ENCODE measurements at regions not wholly inside any gene's neighbourhood (a gene's known extent, or its start where the extent isn't known, plus 50 kb on each side); places are given as distances from the start of the nearest gene placed in this dataset.

- intact Hi-C loops (cut with micrococcal nuclease), result no loop called here
These were observed 91.7 kb upstream of the MAP3K4 start for GRCh38 chr6:160899671-160900430.

GRCh38 chr6:160911949-160912348 is 79.6 kb upstream of the MAP3K4 start:
- intact Hi-C loops (cut with micrococcal nuclease), result no loop called here

DNA sequence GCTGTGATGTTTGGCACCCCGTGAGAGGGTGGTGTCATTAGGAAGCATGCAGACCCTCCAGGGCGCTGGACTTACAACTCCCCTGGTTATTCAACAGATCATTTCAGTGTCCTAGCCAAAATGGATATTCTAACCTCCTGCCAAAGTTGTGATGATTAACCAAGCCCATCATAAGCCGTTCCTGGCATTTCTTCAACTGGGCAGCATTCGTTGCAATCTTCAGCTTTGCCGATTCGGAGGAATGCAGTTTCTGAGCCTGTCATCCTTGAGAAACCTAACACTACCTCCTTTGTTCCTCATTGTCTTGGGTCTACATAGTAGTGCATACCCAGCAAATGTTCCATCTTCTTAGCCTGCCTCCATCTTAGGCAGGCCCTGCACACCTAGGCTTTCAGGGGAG is 79.2 kb upstream of the MAP3K4 start:
- intact Hi-C loops (cut with micrococcal nuclease), result no loop called here

DNA sequence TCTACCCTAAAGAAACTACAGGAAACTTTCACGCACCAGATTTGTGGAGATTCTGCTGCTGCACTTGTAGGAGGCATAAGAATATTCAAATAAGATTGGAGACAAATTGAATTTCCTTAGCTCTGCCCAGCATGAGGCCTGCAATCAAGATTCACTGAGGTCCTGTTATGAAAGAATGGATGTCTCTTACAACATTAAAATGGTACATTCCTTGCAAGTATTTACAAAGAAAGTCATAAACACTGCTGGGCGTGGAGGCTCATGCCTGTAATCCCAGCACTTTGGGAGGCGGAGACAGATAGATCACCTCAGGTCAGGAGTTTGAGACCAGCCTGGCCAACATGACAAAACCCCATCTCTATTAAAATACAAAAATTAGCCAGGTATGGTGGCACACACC is 74.0 kb upstream of the MAP3K4 start:
- intact Hi-C loops (cut with micrococcal nuclease), result no loop called here

GRCh38 chr6:160919723-160920440 is 71.7 kb upstream of the MAP3K4 start:
- intact Hi-C loops (cut with micrococcal nuclease), result no loop called here

- intact Hi-C loops (cut with micrococcal nuclease), result no loop called here
These were observed 70.5 kb upstream of the MAP3K4 start for GRCh38 chr6:160921095-160921494.

DNA sequence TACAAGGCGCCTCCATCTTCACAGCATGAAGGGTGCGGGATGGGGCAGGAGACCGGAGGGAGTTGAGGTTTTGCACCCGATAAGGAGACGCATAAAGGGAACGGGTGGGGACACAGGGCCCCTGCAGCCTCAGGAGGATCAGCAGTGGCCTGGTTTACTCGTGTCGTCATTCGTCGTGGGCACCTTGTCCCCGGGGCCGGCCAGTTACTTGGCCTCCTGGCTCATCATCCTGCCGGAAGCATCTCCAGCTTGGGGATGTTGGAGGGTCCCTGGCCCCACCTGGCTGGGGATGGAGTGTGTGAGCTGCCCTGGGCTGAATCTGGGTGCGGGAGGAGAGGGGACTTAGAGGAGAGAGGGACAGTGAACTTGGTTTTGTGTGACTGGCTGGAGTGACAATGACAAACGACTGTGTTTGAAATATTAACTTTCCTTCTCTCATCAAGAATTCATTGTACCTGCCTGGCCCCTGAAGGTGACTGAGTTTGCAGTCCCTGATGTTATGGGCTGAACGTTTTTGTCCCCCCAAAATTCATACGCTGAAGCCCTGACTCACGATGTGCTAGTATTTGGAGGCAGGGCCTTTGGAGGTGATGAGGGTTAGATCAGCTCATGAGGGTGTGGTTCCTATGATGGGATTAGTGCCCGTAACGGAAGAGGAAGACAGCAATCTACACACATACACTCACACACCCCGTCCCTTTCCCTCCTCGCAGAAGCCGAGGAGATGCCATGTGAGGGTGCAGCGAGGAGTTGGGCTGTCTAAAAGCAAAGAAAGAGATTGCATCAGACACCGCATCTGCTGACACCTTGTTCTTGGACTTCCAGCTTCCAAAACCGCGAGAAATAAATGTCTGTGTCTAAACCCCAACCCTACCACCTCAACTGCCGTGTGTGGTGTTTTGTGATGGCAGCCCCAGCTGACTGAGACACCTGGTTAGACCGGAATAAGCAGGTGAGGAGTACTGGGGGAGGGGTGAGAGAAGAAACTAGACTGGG is 65.0 kb upstream of the MAP3K4 start:
- intact Hi-C loops (cut with micrococcal nuclease), result no loop called here

GRCh38 chr6:160927416-160927815 is 64.2 kb upstream of the MAP3K4 start:
- intact Hi-C loops (cut with micrococcal nuclease), result no loop called here

DNA sequence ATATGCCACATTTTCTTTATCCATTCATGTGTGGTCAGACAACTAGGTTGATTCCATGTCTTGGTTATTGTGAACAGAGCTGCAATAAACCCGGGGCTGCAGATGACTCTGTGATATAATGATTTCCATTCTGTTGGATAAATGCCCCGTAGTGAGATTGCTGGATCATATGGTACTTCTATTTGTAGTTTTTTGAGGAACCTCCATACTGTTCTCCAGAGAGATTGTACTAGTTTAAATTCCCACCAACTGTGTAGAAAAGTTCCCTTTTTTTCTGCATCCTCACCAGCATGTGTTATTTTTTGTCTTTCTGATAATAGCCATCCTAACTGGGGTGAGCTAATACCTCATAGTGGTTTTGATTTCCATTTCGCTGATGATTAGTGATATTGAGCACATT is 62.2 kb upstream of the MAP3K4 start:
- intact Hi-C loops (cut with micrococcal nuclease), result no loop called here

DNA sequence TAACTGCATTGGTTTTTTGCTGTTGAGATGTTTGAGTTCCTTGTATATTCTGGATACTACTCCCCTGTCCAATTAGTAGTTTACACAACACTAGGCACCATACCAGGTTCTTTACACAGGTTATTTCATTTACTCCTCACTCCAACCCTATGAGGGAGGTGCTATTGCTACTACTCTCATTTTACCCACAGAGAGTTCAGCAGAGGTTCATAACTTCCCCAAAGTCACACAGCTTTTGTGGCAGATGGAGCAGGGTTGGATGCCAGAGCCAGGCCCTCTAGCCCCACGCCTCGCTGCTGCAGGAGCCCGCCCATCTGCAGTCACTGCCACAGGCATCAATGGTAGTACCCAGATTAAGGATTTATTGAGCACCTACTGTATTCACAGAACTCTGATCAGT is 61.7 kb upstream of the MAP3K4 start:
- intact Hi-C loops (cut with micrococcal nuclease), result loop anchor here (1.0 to 5.0 kb wide), 4 partner anchors 62 to 444 kb away; no protein-coding TSS in a partner anchor

GRCh38 chr6:160930547-160931377 is 60.8 kb upstream of the MAP3K4 start:
- intact Hi-C loops (cut with micrococcal nuclease), result loop anchor here (1.0 to 5.0 kb wide), 4 partner anchors 62 to 444 kb away; no protein-coding TSS in a partner anchor

DNA sequence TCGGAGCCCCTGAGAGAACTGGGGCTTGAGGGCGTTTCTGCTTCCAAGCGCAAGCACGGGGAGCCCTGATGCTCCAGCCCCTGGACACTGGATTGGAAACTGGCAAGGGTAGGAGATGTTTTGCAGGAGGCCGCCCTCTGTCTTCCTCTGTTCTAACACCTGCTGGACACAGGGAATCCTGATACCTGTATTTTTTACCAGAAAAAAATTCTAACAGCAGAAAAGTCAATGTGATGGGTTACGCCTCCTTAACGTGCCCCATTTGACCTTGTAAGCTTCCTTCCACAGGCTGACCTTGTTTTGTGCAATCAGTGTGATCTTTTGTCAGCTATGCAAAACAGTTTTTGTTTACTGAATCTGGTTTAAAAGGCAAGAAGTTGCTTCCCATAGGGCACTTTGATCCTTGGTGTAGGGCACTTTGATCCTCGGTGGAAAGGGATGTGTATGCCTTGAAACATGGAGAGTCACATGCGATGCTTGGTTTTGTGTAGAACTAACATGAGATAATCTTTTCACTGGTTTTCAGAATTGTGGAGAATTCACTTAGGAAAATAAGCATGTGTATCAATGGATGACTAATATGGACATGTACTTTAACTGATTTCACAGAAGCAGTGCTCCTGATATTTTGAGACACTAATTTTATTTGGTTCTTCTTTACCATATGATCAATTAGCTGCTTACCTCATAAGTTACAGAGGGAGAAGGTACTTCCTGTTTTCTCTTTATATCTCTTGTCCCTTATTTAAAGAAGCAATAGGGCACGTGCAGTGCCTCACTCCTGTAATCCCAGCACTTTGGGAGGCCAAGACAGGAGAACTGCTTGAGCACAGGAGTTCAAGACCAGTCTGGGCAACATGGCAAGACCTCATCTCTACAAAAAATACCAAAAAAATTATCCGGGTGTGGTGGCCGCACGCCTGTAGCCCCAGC is 59.9 kb upstream of the MAP3K4 start:
- intact Hi-C loops (cut with micrococcal nuclease), result loop anchor here (5.0 kb wide), 1 partner anchor 181 kb away; no protein-coding TSS in a partner anchor

DNA sequence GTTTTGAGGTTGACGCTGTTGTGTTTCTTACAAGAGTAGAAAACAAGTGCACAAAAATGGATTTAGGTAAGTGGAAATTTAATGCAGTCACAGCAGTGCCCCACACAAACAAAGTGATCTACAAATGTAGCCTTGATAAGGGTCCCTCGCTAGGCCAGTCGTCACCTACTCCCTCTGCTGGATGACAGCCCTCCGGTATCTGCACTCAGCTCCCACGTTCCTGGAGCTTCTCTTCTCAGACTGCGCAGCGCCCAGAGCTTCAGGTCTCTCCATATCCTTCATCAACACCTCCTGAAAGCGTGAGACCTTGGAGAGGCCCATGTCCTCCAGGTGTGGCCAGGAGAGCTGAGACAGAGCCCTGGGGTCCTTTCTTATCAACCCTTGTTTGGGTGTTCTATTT is 58.3 kb upstream of the MAP3K4 start:
- intact Hi-C loops (cut with micrococcal nuclease), result loop anchor here (5.0 kb wide), 1 partner anchor 179 kb away; no protein-coding TSS in a partner anchor

GRCh38 chr6:160934157-160934556 is 57.4 kb upstream of the MAP3K4 start:
- intact Hi-C loops (cut with micrococcal nuclease), result loop anchor here (5.0 kb wide), 1 partner anchor 178 kb away; no protein-coding TSS in a partner anchor

DNA sequence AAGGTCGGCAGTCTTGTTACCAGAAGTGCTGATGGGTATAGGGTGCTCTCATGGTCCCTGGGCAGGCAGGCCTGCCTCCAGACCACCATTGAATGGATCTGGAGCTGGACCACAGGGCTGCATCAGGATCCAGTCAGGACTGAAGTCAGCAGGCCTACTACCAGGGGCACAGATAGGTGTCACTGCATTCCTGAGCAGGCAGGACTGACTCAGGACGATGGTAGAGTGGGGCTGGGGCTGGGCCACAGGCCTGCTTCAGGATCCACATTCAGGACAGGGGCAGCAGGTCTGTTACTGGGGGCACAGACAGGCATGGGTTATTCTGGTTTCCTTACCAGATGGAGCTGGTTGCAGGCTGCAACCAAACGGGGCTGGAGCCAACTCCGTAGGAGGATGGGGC is 51.4 kb upstream of the MAP3K4 start:
- intact Hi-C loops (cut with micrococcal nuclease), result no loop called here

Data from T-helper 1 cell treated with Interleukin-12 subunit alpha and Interleukin-12 subunit beta and Interleukin-4 antibody, amounts not matched to agents 30 ng/mL and 1 ng/mL, for 36 hours (primary cell).